Endometrium (tissue), 2 donors: ENCODE measurements at regions not wholly inside any gene's neighbourhood (a gene's known extent, or its start where the extent isn't known, plus 50 kb on each side); places are given as distances from the start of the nearest gene placed in this dataset.

Experiments used
- FAIRE-seq: peaks from 2 replicates; lab custom pipeline; 2012; peaks lifted over from hg19 to GRCh38; lab: Jason Lieb, UNC
- donor health status: control.
- donor health status: control.

GRCh38 chr13:55669051-55669450 is 1471.7 kb upstream of the PRR20A start:
- FAIRE-seq, result no peak

GRCh38 chr13:55673910-55674309 is 1466.8 kb upstream of the PRR20A start:
- FAIRE-seq, result no peak

GRCh38 chr13:55682776-55683175 is 1457.9 kb upstream of the PRR20A start:
- no peak for FAIRE-seq

GRCh38 chr13:55705526-55705925 is 1435.2 kb upstream of the PRR20A start:
- no peak for FAIRE-seq

GRCh38 chr13:55705971-55706370 is 1434.7 kb upstream of the PRR20A start:
- FAIRE-seq, result no peak

- FAIRE-seq, result no peak
Observed at GRCh38 chr13:55714120-55714519, 1426.6 kb upstream of the PRR20A start.

- no peak for FAIRE-seq
Observed at GRCh38 chr13:55727683-55728082, 1413.0 kb upstream of the PRR20A start.

GRCh38 chr13:55728247-55728646 is 1412.5 kb upstream of the PRR20A start:
- FAIRE-seq, result no peak

GRCh38 chr13:55745828-55746227 is 1394.9 kb upstream of the PRR20A start:
- no peak for FAIRE-seq

- no peak for FAIRE-seq
Observed at GRCh38 chr13:55761986-55762385, 1378.7 kb upstream of the PRR20A start.

- no peak for FAIRE-seq
Observed at GRCh38 chr13:55777612-55778011, 1363.1 kb upstream of the PRR20A start.

- FAIRE-seq, result no peak
Observed at GRCh38 chr13:55783841-55784240, 1356.9 kb upstream of the PRR20A start.

GRCh38 chr13:55788548-55788947 is 1352.2 kb upstream of the PRR20A start:
- FAIRE-seq, result no peak

GRCh38 chr13:55792544-55793193 is 1348.0 kb upstream of the PRR20A start:
- FAIRE-seq, result no peak

GRCh38 chr13:55815458-55816033 is 1325.2 kb upstream of the PRR20A start:
- no peak for FAIRE-seq

- no peak for FAIRE-seq
Observed at GRCh38 chr13:55816976-55817601, 1323.6 kb upstream of the PRR20A start.

GRCh38 chr13:55820817-55821216 is 1319.9 kb upstream of the PRR20A start:
- FAIRE-seq, result no peak

- FAIRE-seq, result no peak
Observed at GRCh38 chr13:55869648-55870047, 1271.1 kb upstream of the PRR20A start.

GRCh38 chr13:55887561-55887960 is 1253.2 kb upstream of the PRR20A start:
- no peak for FAIRE-seq

GRCh38 chr13:55893540-55893939 is 1247.2 kb upstream of the PRR20A start:
- no peak for FAIRE-seq

GRCh38 chr13:55937180-55937579 is 1203.5 kb upstream of the PRR20A start:
- no peak for FAIRE-seq

GRCh38 chr13:55948175-55948574 is 1192.5 kb upstream of the PRR20A start:
- FAIRE-seq, result no peak

- FAIRE-seq, result no peak
Observed at GRCh38 chr13:55963934-55964333, 1176.8 kb upstream of the PRR20A start.

GRCh38 chr13:55967055-55967454 is 1173.7 kb upstream of the PRR20A start:
- no peak for FAIRE-seq
